ENCODE measurements at regions not wholly inside any gene's neighbourhood (a gene's known extent, or its start where the extent isn't known, plus 50 kb on each side); places are given as distances from the start of the nearest gene placed in this dataset.

- DNase-seq = no peak
These were observed 525.5 kb upstream of the RGMA start for GRCh38 chr15:93614386-93615104.

- no peak for DNase-seq
These were observed 524.4 kb upstream of the RGMA start for GRCh38 chr15:93613386-93613785.

- no peak for DNase-seq
These were observed 523.9 kb upstream of the RGMA start for GRCh38 chr15:93612953-93613352.

- no peak for DNase-seq
These were observed 521.9 kb upstream of the RGMA start for GRCh38 chr15:93610944-93611343.

- DNase-seq = no peak
These were observed 519.7 kb upstream of the RGMA start for GRCh38 chr15:93608643-93609148.

- no peak for DNase-seq
These were observed 514.5 kb upstream of the RGMA start for GRCh38 chr15:93603550-93603949.

- no peak for DNase-seq
These were observed 498.1 kb upstream of the RGMA start for GRCh38 chr15:93587059-93587521.

GRCh38 chr15:93585012-93585411, 496.0 kb upstream of the RGMA start:
- DNase-seq = no peak

GRCh38 chr15:93583968-93584367, 495.0 kb upstream of the RGMA start:
- DNase-seq = no peak

GRCh38 chr15:93583552-93583951, 494.5 kb upstream of the RGMA start:
- no peak for DNase-seq

GRCh38 chr15:93570527-93570926, 481.5 kb upstream of the RGMA start:
- DNase-seq = no peak

GRCh38 chr15:93566762-93567161, 477.8 kb upstream of the RGMA start:
- no peak for DNase-seq

GRCh38 chr15:93565201-93565600, 476.2 kb upstream of the RGMA start:
- DNase-seq = no peak

- DNase-seq = no peak
These were observed 474.2 kb upstream of the RGMA start for GRCh38 chr15:93563218-93563617.

- no peak for DNase-seq
These were observed 473.5 kb upstream of the RGMA start for GRCh38 chr15:93562395-93563123.

GRCh38 chr15:93557696-93558095, 468.7 kb upstream of the RGMA start:
- no peak for DNase-seq

GRCh38 chr15:93553167-93553935, 464.3 kb upstream of the RGMA start:
- no peak for DNase-seq

- no peak for DNase-seq
These were observed 454.1 kb upstream of the RGMA start for GRCh38 chr15:93543093-93543492.

GRCh38 chr15:93527374-93528050, 438.5 kb upstream of the RGMA start:
- DNase-seq = no peak

- no peak for DNase-seq
These were observed 435.4 kb upstream of the RGMA start for GRCh38 chr15:93524432-93524831.

GRCh38 chr15:93523481-93523880, 434.5 kb upstream of the RGMA start:
- no peak for DNase-seq

GRCh38 chr15:93520206-93520605, 431.2 kb upstream of the RGMA start:
- no peak for DNase-seq

GRCh38 chr15:93519599-93519998, 430.6 kb upstream of the RGMA start:
- no peak for DNase-seq
